CD4-positive, alpha-beta T cell (primary cell): ENCODE measurements at regions not wholly inside any gene's neighbourhood (a gene's known extent, or its start where the extent isn't known, plus 50 kb on each side); places are given as distances from the start of the nearest gene placed in this dataset.

ENCODE experiments used
- ATAC-seq: fragments of 200-7000 bp; cut with Tn5 transposase; one replicate; pipeline ENCODE4 v1.10.0; 2022; ENCODE audit warnings: mild to moderate bottlenecking; ENCODE audit not compliant: poor library complexity
- CTCF ChIA-PET: fragments of 350-600 bp; sonication (Branson Sonifier 250); formaldehyde crosslinking; loops from one replicate; lab custom pipeline; 2021; ENCODE audit warnings: antibody characterized with exemption, inconsistent platforms; lab: Charles Lee
- POLR2A ChIA-PET: fragments of 350-600 bp; sonication (Branson Sonifier 250); formaldehyde crosslinking; loops from one replicate; lab custom pipeline; 2021; ENCODE audit warnings: antibody characterized with exemption, inconsistent platforms; lab: Charles Lee
- DNase-seq, 14 experiments: peaks; one replicate each; pipeline ENCODE4 v3.0.0-alpha.2; 2013 to 2020; ENCODE audit warnings: mixed read lengths in 2 of 14
- H3K27ac ChIP-seq, 2 donors: one replicate each; pipeline versions ENCODE4 v1.5.1 to v1.7.0; 2013; ENCODE audit warnings: low read length in 2 of 2, low read depth in 1 of 2, mild to moderate bottlenecking in 1 of 2
- H3K27me3 ChIP-seq, 2 experiments: 1 replicate in 1 of 2; 2 replicates in 1 of 2; pipeline versions ENCODE4 v1.6.1 to v1.7.0; 2013; ENCODE audit warnings: low read length in 2 of 2, control low read depth in 1 of 2, mild to moderate bottlenecking in 1 of 2, moderate library complexity in 1 of 2; ENCODE audit not compliant: insufficient read depth in 2 of 2, control insufficient read depth in 1 of 2
- H3K36me3 ChIP-seq: one replicate; pipeline ENCODE4 v1.6.1; 2013; ENCODE audit warnings: low read length, control low read depth; ENCODE audit not compliant: insufficient read depth
- H3K4me1 ChIP-seq: one replicate; pipeline ENCODE4 v1.6.1; 2013; ENCODE audit warnings: low read length, control low read depth; ENCODE audit not compliant: insufficient read depth
- H3K4me3 ChIP-seq: one replicate; pipeline ENCODE4 v1.5.1; 2013; ENCODE audit warnings: mild to moderate bottlenecking, low read length, moderate library complexity
- H3K9me3 ChIP-seq, 2 experiments: 1 replicate in 1 of 2; 2 replicates in 1 of 2; pipeline versions ENCODE4 v1.6.1 to v1.7.0; 2013; ENCODE audit warnings: low read length in 2 of 2, mild to moderate bottlenecking in 2 of 2, control low read depth in 1 of 2, moderate library complexity in 1 of 2; ENCODE audit not compliant: control insufficient read depth in 1 of 2, insufficient read depth in 1 of 2
- H3K27ac Mint-ChIP-seq: one replicate; pipeline ENCODE4 v1.8.0; 2020; ENCODE audit warnings: mixed read lengths
- H3K27me3 Mint-ChIP-seq: one replicate; pipeline ENCODE4 v1.8.0; 2021; ENCODE audit warnings: mixed read lengths
- H3K36me3 Mint-ChIP-seq: one replicate; pipeline ENCODE4 v1.8.0; 2021; ENCODE audit warnings: low read depth, mixed read lengths
- H3K4me1 Mint-ChIP-seq: one replicate; pipeline ENCODE4 v1.8.0; 2021; ENCODE audit warnings: low read depth, mixed read lengths
- H3K4me3 Mint-ChIP-seq: one replicate; pipeline ENCODE4 v1.8.0; 2020; ENCODE audit warnings: mild to moderate bottlenecking, mixed read lengths
- H3K9me3 Mint-ChIP-seq: one replicate; pipeline ENCODE4 v1.8.0; 2020; ENCODE audit warnings: mixed read lengths
- intact Hi-C, 2 experiments: fragments of 100-400 bp; cut with DNase I in 1 of 2; cut with micrococcal nuclease in 1 of 2; formaldehyde crosslinking; loops; one replicate each; pipeline versions ENCODE4 v1.15.1 to v1.9.0; 2023 to 2025; cut with DNase I, micrococcal nuclease
- TF ChIP-seq, protein P1 (sequence below): fragments of 200-600 bp; IDR thresholded peaks from one replicate; pipeline ENCODE4 v1.8.0; 2022; ENCODE audit warnings: antibody characterized with exemption, mild to moderate bottlenecking

DNA sequence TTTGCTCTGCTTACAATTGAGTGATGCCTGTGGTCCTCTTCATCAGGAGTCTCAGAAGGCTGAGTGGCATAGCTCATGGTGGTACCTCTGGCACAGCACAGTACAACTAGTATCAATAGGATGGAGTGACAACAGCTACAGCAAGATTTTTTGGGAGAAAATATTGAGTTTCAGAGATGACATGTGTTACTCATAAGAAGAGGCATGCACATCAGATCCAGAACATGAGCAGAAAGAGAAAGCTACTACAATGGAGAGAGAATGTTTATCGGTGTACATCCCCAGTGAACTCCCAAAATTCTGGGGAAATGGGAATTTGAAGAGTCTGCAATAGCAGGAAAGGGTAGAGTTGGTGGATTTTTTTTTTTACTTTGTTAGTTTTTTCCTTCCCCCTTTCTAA lies 130.5 kb upstream of the MB21D2 start:
- TF ChIP-seq, protein P1, sequence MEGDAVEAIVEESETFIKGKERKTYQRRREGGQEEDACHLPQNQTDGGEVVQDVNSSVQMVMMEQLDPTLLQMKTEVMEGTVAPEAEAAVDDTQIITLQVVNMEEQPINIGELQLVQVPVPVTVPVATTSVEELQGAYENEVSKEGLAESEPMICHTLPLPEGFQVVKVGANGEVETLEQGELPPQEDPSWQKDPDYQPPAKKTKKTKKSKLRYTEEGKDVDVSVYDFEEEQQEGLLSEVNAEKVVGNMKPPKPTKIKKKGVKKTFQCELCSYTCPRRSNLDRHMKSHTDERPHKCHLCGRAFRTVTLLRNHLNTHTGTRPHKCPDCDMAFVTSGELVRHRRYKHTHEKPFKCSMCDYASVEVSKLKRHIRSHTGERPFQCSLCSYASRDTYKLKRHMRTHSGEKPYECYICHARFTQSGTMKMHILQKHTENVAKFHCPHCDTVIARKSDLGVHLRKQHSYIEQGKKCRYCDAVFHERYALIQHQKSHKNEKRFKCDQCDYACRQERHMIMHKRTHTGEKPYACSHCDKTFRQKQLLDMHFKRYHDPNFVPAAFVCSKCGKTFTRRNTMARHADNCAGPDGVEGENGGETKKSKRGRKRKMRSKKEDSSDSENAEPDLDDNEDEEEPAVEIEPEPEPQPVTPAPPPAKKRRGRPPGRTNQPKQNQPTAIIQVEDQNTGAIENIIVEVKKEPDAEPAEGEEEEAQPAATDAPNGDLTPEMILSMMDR: no peak
- ATAC-seq: no peak
- no peak for DNase-seq
- Histone ChIP-seq H3K36me3 (no peaks in the 10 kb centered on the region), H3K4me3 (no peak overlapping the region), H3K4me1 (no peaks in the 10 kb centered on the region), H3K9me3 (no peaks in the 10 kb centered on the region), H3K27me3 (no peaks in the 10 kb centered on the region), H3K27ac (no peak overlapping the region)
- H3K27ac Mint-ChIP-seq: no peak overlapping the region
- no peaks in the 10 kb centered on the region for H3K36me3 Mint-ChIP-seq
- H3K27me3 Mint-ChIP-seq: peaks cover 11% of the 10 kb centered on the region
- no peak overlapping the region for H3K4me3 Mint-ChIP-seq
- no peaks in the 10 kb centered on the region for H3K9me3 Mint-ChIP-seq
- intact Hi-C loops: no loop called here
- CTCF ChIA-PET: no interaction called here
- POLR2A ChIA-PET: no interaction called here
- H3K4me1 Mint-ChIP-seq: no peaks in the 10 kb centered on the region

DNA sequence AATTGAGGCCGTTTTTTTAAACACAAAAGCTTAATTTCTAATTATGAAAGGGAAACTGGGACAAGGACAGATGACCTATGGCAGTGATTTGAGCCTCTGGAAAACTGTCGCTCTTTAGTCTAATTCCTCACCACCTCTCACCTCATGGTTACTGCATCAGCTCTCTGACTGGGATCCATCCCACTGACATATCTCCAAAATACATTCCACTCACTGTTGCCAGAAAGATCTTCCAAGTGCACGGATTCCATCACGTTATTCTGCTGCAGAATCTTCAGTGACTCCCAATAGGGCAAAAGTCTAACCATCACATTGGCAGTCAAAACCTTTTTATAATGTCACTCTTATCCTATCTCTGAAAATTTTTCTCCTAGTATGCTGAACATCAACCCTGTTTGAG lies 132.3 kb upstream of the MB21D2 start:
- H3K27me3 Mint-ChIP-seq: peaks cover 15% of the 10 kb centered on the region
- Histone ChIP-seq H3K27ac (no peak overlapping the region), H3K4me1 (no peaks in the 10 kb centered on the region), H3K9me3 (no peaks in the 10 kb centered on the region), H3K36me3 (no peaks in the 10 kb centered on the region), H3K4me3 (no peak overlapping the region), H3K27me3 (peaks cover 0 to 6% of the 10 kb centered on the region in 2 experiments)
- TF ChIP-seq, protein P1: no peak
- no peak overlapping the region for H3K27ac Mint-ChIP-seq
- intact Hi-C loops: no loop called here
- POLR2A ChIA-PET: no interaction called here
- ATAC-seq: no peak
- H3K4me1 Mint-ChIP-seq: no peaks in the 10 kb centered on the region
- no peaks in the 10 kb centered on the region for H3K36me3 Mint-ChIP-seq
- CTCF ChIA-PET: no interaction called here
- DNase-seq: no peak
- no peak overlapping the region for H3K4me3 Mint-ChIP-seq
- H3K9me3 Mint-ChIP-seq: no peaks in the 10 kb centered on the region

DNA sequence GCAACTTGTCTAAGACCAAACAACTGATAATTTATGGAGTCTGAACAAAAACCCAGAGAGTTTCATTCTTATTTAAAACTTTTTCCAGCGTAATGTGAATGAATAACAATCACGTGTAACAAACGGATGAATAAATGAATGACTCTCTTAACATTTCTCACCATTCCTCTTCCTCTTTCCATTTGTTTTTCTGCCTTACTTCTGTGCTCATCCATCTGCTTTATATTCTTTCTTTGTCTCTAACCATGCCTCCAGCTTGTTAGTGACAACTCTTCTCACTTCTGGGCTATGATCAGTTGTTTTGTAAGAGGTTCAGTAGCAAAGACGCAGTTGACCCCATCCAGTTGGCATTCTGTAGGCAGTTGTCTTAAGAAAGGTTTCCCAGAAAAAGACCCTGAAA lies 133.7 kb upstream of the MB21D2 start:
- no peak for ATAC-seq
- Mint-ChIP-seq H3K27ac (no peak overlapping the region), H3K4me1 (no peaks in the 10 kb centered on the region), H3K9me3 (no peaks in the 10 kb centered on the region), H3K27me3 (peaks cover 15% of the 10 kb centered on the region), H3K4me3 (no peak overlapping the region), H3K36me3 (no peaks in the 10 kb centered on the region)
- ChIA-PET POLR2A (no interaction called here), CTCF (no interaction called here)
- TF ChIP-seq, protein P1: no peak
- no peak overlapping the region for H3K4me3 ChIP-seq
- no peaks in the 10 kb centered on the region for H3K4me1 ChIP-seq
- no peak overlapping the region for H3K27ac ChIP-seq
- no peaks in the 10 kb centered on the region for H3K36me3 ChIP-seq
- DNase-seq: no peak
- no peaks in the 10 kb centered on the region for H3K9me3 ChIP-seq
- H3K27me3 ChIP-seq: peaks cover 0 to 6% of the 10 kb centered on the region in 2 experiments
- intact Hi-C loops: no loop called here
